GM13977 (cell line): ENCODE measurements at regions not wholly inside any gene's neighbourhood (a gene's known extent, or its start where the extent isn't known, plus 50 kb on each side); places are given as distances from the start of the nearest gene placed in this dataset.
"Not testable (repeated sequence)": the region's sequence is repeated elsewhere in the genome, so short reads cannot be mapped to it uniquely, and the experiment has no call there.

Source experiments
- DNase-seq: peaks from one replicate; pipeline ENCODE4 v3.0.0; 2012; ENCODE audit warnings: low spot score
- CTCF ChIP-seq: IDR thresholded peaks from 2 replicates; pipeline ENCODE4 v1.5.1; 2012; ENCODE audit warnings: mild to moderate bottlenecking, control low read depth; ENCODE audit not compliant: insufficient read depth; ENCODE audit errors: extremely low read depth, missing control alignments
- in situ Hi-C: fragments of 300-500 bp; cut with MboI; formaldehyde crosslinking; loops from one replicate; pipeline ENCODE4 v1.12.0; 2022; ENCODE audit warnings: low sequenced_read_pairs, low pct_unique_long_range_greater_than_20kb, mixed read lengths, inconsistent platforms; ENCODE audit not compliant: unreplicated experiment

GRCh38 chr1:201639826-201640225 is 100.9 kb downstream of the NAV1 start:
- no peak for DNase-seq
- TF ChIP-seq CTCF, result no peak
- in situ Hi-C loops, result no loop called here

GRCh38 chr1:201640624-201641023 is 101.7 kb downstream of the NAV1 start:
- no peak for DNase-seq
- in situ Hi-C loops, result no loop called here
- TF ChIP-seq CTCF, result no peak

GRCh38 chr1:201641524-201642253 is 102.8 kb downstream of the NAV1 start:
- in situ Hi-C loops, result no loop called here
- TF ChIP-seq CTCF, result no peak
- no peak for DNase-seq

- in situ Hi-C loops, result no loop called here
- TF ChIP-seq CTCF, result no peak
- no peak for DNase-seq
These were observed 104.8 kb downstream of the NAV1 start for GRCh38 chr1:201643835-201644104.

- in situ Hi-C loops, result no loop called here
- TF ChIP-seq CTCF, result no peak
- no peak for DNase-seq
These were observed 105.3 kb downstream of the NAV1 start for GRCh38 chr1:201644197-201644596.

- DNase-seq, in situ Hi-C loops: not testable (repeated sequence)
These were observed 106.1 kb downstream of the NAV1 start for GRCh38 chr1:201645000-201645399.

- TF ChIP-seq CTCF, result no peak
- DNase-seq, result no peak
- in situ Hi-C loops, result no loop called here
These were observed 107.0 kb downstream of the NAV1 start for GRCh38 chr1:201645956-201646355.
